GM19468 (cell line): ENCODE measurements at regions not wholly inside any gene's neighbourhood (a gene's known extent, or its start where the extent isn't known, plus 50 kb on each side); places are given as distances from the start of the nearest gene placed in this dataset.
"Not testable (repeated sequence)": the region's sequence is repeated elsewhere in the genome, so short reads cannot be mapped to it uniquely, and the experiment has no call there.

Experiments
- ATAC-seq: cut with Tn5 transposase; IDR thresholded peaks from one replicate; pipeline ENCODE4 v1.9.1; 2021; ENCODE audit warnings: mild to moderate bottlenecking, moderate library complexity, moderate number of reproducible peaks; ENCODE audit not compliant: unreplicated experiment; ENCODE audit errors: extremely low read depth

DNA sequence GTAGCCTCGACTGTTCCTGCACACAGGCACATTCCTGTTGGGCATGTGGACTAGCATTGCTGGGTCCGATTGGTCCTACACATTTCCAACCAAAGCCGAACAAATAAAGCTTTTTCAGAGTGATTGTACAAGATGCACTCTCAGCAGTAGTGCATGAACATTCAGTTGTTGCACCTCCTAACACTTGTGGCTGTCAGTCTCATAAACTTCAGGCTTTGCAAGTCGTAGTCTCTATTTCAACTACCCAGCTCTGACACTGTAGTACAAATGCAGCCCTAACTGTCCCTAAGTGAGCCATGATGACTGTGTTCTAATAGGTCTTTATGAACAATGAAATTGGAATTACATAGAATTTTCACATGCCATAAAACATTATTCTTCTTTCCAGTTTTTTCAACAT is 281.7 kb upstream of the ATP10A start:
- ATAC-seq = no peak

DNA sequence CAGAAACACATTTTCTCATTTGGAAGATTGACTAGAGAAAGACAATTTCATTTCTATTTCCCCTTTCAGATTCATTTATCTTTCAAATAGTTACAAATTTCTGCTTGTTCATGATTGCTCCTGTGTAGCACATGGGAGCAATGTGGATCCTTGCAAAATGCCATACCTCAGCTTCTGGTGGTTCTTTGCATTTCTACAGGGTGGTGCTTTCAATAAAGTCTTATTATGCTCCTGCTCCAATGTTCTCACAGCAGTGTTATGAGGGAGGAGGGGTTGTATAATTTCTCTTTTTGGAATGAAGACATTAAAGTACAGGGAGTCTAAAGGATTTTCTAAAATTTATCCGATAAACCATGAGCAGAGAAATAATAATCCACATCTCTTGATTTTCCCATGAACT is 280.1 kb upstream of the ATP10A start:
- ATAC-seq = no peak

DNA sequence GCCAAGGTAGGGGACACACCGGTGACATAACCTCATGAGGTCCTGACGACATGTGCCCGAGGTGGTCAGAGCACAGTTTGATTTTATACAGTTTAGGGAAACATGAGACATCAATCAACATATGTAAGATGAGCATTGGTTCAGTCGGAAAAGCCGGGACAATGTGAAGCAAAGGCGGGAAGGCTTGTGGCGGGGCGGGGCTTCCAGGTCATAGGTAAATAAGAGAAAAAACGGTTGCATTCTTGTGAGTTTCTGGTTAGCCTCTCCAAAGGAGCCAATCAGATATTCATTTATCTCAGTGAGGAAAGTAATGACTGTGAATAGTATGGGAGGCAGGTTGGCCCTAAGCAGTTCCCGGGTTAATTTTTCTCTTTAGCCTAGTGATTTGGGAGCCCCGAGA is 271.7 kb upstream of the ATP10A start:
- ATAC-seq = no peak

DNA sequence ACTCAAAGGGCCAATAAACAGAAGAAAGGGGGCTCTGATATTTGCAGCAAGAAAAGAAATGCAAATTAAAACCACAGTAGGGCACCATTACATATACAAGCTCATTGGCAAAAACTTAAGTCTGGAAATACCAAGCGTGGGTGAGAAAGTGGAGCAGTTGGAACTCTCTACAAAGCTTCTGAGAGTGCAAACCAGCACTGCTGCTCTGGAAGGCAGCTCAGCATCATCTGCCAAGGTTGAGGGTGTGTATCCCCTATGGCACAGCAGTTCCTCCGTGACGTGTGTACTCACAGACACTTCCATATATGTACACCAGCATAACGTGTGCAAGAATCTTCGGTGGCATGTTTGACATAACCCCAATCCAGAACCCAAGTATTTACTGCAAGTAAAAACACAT is 271.0 kb upstream of the ATP10A start:
- ATAC-seq = no peak

DNA sequence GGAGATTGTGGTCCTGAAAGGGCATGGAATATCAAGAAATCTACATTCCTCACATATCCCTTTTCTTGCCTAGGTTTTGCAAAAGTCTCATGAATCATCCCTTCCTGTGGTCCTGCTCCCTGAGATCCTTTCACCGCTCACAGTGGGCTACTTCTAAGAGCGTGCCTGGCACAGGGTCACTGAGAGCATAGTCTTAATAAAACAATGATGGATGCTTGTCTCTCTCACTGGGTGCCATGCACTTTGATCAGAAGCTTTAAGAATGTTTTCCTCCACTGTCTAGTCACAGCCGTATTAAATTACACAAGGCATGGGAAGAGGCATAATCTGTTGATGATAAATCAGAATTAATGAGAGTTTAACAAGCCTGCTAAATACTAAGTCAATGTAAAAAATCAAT is 269.7 kb upstream of the ATP10A start:
- no peak for ATAC-seq

DNA sequence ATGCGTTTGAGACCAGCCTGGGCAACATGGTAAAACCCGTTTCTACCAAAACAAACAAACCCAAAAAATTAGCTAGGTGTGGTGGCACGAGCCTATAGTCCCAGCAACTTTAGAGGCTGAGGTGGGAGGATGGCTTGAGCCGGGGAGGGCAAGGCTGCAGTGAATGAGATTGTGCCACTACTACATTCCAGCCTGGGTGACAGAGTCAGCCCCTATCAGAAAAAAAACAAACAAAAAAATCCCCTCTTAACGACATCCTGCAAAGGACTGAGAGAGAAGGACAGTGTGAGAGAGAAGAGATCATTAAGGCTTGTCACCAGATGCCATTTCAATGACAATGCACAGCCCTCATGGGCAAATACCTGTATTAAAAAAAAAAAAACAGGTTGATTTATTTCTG is 266.7 kb upstream of the ATP10A start:
- no peak for ATAC-seq

DNA sequence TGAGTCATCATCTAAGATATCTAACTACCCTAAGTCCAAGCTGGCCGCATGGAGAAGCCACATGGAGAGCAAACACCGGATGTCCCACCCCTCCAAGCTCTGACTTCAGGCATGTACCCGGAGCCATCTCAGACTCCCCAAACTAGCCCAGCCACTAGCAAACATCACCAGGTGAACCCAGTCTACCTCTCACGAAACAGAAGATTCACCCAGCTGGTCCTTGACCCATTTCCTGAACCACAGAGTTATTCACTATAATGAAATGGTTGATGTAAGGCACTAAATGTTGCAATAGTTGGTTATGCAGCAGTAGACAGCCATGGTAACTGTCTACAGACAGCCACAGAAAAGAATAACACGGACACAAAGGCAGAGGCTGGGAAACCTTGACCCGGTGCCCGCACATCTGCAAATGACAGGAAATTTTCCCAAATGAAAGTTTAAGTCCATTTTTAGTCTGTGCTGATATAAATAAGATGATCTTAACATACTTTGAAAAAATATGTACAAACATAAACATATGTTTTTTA is 265.5 kb upstream of the ATP10A start:
- ATAC-seq = no peak

DNA sequence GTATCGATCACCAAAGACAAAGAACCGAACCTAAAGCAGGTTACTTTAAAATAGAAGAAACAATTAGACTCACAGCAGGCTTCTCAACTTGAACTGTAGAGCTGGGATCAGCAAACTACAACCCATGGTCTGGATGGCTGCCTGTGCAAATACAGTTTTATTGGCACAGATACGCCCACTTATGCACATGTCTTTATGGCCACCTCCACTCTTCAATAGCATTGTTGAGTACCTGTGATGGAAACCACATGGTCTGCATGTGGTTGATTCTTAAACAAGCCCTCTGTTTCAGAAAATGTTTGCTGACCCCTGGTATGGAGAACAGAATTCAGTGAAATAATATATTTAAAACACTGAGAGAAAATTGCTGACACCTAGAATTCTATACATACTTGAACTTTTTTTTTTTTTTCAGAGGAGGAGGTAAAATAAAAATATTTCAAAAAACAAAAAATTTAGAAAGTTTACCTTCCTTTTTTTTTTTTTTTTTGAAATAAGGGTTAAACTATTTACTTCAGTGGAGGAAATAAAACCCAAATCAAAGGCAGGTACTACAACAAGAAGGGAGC is 263.8 kb upstream of the ATP10A start:
- no peak for ATAC-seq

DNA sequence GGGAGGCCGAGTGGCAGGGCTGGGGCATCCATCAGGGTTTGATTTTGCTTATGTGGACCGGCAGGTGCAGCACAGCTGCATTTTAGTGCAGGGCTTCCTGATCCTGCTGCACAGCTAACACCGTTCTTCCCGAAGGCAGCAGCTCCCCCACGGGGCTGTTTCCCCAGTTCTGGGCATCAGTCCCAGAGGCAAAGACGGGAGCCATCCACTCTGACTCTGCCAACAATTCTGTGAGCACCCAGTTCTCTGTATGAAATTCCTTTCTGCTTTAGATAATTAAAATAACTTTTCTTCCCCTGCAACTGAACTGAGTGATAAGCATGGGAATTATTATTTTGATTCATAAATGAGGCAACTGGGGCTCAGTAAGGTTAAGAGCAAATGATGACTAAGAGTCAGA is 262.9 kb upstream of the ATP10A start:
- no peak for ATAC-seq

DNA sequence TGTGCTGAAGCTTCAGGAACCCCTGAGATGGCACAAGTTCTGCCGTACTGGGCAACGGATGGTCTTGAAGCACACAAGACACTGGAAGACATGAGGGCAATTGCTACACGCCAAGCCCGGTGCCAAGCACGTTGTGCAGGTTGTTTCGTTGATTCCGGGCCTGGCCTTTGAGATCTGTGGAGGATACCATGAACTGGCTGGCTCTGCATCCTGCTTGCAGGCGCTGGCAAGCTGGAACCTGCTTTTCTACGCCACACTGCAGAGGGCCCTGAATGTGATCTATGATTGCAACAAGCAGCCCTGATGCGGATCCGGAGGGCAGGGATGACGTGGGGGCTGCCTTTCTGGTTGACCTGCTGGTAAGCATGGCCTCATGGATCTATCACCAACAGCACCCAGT is 262.5 kb upstream of the ATP10A start:
- ATAC-seq = no peak

DNA sequence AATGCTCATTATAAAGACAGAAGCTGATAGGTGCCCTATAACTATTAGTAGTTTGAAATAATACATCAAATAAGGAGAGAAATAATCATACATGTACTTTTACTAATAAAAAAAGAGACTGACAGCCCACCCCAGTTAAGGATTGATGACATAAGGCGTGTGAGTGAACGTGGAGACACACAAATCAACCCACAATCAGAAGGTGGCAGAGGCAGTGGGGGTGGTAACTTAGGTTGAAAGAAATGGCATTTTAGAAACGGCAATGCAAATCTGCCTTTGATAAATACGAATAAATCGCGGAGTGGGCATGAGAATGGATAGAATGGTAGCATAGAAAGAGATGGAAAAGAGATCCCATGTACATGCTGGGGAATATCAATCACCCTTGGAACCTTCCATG is 256.2 kb upstream of the ATP10A start:
- ATAC-seq = no peak

DNA sequence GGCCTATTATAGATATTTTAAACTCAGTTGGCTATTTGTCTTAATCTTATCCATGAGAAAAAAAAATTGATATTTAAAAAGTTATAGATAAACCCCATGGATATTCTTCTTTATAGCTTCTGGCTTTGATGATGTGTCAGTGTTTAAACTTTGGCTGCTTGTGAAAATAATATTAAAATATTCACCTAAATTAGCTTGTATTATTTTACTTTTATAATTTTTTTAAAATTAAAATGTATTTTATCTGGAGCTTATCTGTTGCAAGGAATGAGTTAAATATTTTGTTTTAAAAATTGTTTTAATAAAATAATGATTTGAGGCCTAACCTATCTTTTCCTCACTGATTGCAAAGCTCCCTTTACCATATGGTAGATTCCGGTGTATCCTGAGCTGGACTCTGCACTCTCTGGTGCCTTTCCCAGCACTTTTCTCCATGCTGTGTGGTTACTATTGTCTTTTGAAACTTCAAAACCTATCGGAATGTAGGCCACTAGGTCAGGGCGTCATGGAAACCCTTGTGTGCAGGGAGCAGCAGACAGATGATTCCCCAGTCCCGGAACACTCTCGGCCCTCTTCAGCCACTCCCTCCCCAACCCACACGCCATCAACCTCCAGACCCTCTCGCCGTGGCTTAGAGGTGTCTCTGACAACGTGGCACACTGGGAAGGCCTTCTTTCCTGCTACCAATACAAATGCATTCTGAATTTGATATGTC is 252.3 kb upstream of the ATP10A start:
- no peak for ATAC-seq

DNA sequence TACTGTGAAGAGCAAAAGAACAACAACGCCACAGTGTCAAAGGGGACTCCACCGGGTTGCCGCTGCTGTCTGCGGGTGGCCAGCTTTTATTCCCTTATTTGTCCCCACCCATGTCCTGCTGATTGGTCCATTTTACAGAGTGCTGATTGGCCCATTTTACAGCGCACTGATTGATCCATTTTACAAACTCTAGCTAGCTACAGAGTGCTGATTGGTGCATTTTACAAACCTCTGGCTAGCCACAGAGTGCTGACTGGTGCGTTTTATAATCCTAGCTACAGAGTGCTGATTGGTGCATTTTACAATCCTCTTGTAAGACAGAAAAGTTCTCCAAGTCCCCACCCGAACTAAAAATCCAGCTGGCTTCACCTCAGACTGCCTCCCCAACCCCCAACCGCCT is 251.0 kb upstream of the ATP10A start:
- ATAC-seq = not testable (repeated sequence)

DNA sequence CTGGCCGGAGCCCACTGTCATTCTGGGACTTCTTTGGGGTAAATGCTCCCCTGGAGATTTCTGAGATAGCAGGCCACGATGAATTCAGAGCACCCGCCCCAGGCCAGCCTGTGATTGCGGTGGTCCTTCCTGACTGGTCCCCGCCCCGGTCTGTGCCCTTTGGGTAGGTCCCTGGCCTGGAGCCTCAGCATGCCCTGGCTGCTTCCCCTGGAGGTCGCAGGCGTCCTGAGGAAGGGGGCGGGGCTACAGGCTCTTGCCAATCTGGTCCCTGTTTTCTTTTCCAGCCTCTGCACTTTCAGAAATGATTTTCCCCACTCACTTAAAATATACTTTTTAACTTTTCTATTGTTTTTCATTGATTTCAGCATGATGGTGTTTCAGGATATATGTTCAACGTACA is 250.2 kb upstream of the ATP10A start:
- ATAC-seq = no peak

DNA sequence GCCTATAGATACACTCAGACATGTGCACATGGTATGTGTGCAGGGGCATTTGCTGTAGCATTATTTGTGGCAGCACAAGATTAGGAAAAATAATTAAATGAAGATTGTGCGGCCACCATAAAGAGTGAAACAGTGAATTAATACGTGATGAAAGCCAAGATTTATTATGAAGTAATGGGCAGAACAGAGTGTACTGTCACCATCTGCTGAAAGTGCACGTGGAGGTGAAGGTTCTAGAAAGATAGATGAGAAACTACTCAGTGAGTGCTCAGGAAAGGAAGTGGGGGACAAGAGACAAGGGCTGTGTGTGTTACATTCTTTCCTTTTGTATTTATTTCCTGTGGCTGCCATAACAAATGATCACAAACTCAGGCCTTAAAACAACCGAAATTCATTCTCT is 246.1 kb upstream of the ATP10A start:
- ATAC-seq = no peak

DNA sequence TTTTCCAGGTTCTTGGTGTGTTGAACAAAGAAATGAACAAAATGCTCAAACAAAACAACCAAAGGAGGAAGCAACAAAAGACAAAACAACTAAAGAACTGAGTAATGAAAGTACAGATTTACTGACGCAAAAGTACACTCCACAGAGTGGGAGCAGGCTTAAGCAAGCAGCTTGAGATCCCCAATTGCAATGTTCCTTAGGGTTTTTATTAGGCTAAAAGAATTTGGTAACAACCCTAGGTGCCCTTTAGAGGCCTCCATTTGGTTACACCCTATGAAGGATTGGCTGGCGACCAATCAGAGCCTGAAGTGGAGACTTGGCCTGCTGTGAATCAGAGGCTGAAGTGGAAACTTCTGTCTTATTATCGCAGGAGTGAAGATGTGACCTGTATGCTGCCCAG is 243.4 kb upstream of the ATP10A start:
- no peak for ATAC-seq

DNA sequence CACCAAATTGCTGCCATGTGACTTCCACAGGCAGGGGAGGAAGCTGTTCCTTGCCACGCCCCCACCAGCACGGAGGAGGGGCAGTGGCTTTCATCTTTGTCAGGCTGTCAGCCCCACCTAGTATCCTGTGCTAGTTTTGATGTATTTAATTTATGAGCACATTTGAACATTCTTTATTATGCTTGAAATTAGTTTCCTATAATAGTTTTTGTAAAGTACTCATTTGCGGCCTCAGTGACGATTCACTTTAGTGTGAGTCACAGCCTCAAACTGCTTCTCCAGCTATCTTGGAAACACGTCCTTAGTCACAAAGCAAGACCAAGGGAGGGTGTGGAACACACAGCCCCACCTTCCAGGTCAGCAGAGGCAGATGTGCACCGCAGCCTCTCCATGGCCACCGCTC is 239.9 kb upstream of the ATP10A start:
- no peak for ATAC-seq

DNA sequence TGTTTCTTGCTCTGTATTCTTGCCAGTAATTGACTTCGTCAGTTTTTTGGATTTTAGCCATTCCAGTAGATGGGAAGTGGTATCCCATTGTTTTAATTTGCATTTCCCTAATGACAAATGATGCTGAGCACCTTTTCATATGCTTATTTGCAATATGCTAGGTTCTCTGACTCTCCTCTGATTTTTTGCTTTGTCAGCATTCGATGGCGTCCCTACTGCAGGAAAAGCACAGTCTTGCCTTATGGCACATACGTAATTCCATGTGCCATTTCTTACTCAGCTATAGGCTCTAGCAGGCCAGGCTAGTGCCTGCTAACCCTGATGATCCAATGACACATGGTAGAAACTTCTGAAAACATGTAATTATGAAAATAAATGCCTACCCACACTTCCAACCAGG is 239.2 kb upstream of the ATP10A start:
- ATAC-seq = no peak

DNA sequence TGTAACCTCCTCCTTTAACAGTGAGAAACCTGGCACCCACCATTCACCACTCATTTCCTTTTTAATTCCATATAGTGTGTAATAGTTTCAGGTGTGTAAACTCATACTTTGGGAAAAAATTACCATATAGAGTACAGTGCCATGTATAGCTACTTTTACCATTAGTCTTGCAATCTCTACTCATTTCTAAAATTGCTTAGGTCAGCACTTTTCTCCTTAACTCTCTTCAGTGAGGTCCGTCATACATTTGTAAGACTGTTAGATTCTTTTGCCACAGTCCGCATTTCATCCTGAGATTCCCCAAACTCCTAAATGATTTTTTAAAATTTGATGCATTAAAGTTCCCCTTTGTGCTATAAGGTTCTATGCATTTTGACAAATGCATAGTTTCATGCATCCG is 238.3 kb upstream of the ATP10A start:
- ATAC-seq = no peak

DNA sequence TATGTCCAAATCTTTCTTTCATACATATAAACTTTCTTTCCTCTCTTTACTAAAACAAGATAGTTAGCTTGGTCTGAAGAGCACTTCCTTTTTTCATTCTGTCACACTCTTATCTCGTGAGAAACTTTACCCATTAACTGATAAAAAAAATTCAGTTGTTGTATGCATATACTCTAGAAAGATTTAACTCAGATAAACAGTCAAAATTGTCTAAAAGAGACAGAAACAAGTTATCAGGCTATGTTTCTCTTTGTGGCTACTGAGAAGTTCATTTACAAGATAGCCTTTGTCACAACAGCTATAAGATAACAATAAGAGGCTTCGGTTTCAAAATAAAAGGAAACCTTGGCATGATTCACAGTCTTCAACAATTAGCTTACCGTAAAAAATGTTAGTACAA is 235.7 kb upstream of the ATP10A start:
- no peak for ATAC-seq

DNA sequence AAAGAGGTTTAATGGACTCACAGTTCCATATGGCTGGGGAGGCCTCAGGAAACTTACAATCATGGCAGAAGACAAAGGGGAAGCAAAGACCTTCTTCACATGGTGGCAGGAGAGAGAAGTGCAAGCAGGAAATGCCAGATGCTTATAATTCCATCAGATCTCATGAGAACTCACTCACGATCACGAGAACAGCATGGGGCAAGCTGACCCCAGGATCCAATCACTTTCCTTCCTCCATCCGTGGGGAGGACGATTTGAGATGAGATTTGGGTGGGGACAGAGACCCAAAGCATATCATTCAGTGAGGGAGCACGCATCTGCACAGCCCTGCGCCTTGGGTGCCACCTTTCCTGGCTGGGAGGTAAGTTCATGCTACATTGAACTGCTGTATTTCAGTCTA is 234.1 kb upstream of the ATP10A start:
- ATAC-seq = no peak

DNA sequence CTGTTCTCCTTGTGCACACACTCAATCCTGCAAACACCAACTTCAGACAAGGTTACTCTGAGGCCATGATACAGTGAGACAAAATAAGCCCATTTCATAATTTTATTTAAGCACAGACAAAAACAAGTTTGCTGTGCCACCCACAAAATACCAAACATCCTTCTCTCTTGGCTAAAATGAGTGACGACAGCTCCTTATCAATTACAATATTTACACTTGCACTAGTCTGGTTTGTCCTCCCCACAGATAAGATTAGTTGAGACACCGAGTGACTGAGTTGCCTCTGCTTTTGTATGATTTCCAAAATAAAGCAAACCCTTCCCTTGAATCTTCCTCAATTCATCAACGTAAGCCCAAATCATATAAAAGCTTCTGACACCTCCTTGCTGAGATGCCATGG is 233.5 kb upstream of the ATP10A start:
- no peak for ATAC-seq
